ENCODE measurements at regions not wholly inside any gene's neighbourhood (a gene's known extent, or its start where the extent isn't known, plus 50 kb on each side); places are given as distances from the start of the nearest gene placed in this dataset.
A peak's percentile ranks its signal among the peaks of the same experiment; 100 is the strongest.

DNA sequence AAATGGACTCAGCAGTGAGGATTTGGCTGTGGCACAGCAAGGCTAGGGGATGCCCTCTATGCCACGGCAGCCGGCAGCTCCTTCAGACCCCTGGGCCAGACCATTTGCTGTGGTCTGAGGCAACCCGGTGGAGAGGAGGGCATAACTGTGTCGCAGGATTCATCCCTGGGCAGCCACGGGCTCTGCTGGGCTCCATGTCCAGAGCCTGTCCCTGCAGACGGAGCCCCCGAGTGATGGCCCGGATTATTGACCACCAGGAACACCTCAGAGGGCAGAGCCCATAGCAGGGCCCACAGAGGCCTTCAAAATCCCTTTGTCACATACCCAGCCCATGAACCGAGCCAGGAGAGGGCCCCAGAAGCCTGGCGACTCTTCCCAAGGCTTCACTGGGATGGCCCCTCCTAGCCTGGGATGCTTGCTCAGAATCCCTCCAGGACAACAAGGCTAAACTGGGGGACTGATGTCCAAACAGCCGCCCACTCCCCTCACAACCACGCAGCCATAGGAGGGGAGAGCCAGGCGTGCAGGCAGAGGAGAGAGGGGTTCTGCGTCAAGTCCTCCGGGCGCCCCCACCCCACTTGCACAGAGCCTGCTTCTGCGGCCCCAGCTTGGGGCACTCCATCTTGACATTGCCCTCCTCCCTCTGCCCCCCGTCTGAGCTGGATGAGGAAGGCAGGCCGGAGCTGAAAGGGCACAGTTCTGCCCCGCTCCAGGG lies 68.2 kb upstream of the AFDN start:
- no peak for DNase-seq

DNA sequence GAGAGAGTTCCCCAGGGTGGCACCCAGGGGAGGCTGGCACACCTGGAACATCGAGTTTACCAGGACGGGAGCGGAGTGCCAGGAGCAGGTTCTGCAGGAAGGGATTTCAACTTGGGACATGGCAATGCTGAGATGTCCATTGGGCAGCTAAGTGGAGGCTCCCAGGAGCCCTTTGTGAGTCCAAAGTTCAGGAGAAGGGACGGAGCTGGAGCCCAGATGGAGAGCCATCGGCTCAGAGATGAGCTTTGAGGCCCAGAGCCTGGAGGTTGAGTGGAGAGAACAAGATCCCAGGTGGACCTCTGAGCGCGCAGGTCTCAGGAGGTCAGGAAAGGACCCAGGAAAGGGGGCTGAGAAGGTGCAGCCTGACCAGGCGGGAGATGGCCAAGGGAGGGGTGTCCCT lies 67.5 kb upstream of the AFDN start:
- DNase-seq: no peak

GRCh38 chr6:167759912-167760311 lies 66.8 kb upstream of the AFDN start:
- no peak for DNase-seq

DNA sequence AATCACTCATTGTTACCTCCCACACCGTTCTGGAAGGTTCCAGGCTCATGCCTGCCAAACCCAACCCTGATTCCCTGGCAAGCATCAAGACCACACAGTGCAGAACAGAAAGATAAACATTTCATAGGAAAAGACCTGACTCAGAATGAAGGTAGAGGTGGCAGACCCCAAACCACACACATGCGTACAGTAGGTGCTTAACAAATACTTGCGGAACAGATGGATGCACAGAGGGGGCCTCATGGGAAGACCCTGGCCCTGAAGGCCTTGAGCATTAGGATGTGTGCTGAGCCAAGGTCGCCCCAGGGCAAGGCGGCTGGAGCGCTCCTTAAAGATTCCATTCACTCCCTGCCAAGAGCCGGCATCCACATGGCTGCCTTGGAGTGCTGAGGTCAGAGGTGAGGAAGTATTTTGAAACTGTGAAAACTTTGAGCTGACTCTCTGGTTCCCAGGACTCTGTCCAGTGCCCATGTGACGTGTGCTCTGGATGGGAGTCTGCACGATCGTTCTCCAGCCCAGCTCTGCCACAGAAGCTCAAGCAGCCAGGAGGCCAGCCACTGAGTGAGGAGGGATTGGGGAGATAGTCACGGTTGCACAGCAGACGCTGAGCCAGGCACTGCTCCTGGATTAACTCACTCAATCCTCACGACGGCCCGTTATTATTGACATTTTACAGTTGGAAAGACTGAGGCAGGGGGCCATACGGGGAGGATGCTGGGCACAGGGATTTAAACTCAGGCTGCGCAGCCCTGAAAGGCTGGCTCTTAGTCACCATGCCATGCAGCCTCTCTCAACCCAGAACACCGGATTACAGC lies 65.5 kb upstream of the AFDN start:
- DNase-seq: no peak

GRCh38 chr6:167761794-167762258 lies 64.9 kb upstream of the AFDN start:
- DNase-seq: peak; percentile 55

DNA sequence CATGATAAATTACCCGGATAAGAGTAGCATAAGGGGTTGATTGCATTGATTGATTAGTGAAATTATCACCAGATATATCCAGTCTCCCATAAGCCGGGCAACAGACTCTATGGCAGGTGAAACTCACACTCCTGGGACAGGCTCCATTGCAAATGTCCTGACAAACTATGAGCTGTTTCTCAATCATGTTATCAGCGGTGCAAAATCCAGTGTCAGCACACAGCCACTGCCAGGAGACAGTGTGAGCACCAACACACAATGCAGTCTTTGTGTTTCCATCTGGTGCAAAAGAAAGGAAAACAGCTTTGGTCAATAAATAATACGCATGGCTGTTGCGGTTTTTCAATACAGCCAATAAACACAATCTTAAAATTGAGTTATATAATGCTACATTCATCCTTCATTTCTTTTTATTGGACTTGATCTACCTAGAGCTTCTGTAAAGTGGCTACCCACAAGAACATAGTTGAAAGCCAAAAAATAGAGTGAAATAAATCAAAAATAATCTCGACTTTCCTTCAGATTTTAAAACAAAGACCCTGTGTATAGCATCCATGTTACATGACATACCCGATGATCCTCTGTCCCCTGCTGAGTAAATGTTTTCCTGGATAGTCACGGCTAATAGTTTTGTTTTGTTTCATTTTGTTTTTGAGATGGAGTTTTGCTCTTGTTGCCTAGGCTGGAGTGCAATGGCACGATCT lies 64.3 kb upstream of the AFDN start:
- no peak for DNase-seq

GRCh38 chr6:167763056-167763944 lies 63.4 kb upstream of the AFDN start:
- no peak for DNase-seq

- DNase-seq: no peak
Measured at GRCh38 chr6:167764215-167764614, 62.5 kb upstream of the AFDN start.

- no peak for DNase-seq
Measured at GRCh38 chr6:167764713-167765479, 61.8 kb upstream of the AFDN start.

- no peak for DNase-seq
Measured at GRCh38 chr6:167766986-167767714, 59.6 kb upstream of the AFDN start.

DNA sequence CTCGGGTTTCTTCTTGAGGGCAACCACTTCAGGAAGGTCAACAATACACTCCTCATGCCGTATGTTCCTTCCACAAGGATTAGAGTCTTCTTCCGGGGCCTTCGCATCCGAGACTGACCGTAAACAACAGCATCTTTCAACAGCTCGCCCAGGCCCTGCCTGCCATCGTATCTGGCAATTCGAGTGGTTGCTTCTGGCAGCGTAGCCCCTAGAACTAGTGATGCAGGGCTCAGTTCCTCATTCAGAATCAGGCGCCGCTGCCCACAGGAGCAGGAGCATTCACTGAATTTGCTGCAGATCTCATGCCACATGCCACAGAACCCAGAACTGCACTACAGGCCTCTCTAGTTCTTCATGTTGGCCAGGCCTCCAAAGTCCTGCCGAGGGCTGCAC lies 59.0 kb upstream of the AFDN start:
- no peak for DNase-seq

DNA sequence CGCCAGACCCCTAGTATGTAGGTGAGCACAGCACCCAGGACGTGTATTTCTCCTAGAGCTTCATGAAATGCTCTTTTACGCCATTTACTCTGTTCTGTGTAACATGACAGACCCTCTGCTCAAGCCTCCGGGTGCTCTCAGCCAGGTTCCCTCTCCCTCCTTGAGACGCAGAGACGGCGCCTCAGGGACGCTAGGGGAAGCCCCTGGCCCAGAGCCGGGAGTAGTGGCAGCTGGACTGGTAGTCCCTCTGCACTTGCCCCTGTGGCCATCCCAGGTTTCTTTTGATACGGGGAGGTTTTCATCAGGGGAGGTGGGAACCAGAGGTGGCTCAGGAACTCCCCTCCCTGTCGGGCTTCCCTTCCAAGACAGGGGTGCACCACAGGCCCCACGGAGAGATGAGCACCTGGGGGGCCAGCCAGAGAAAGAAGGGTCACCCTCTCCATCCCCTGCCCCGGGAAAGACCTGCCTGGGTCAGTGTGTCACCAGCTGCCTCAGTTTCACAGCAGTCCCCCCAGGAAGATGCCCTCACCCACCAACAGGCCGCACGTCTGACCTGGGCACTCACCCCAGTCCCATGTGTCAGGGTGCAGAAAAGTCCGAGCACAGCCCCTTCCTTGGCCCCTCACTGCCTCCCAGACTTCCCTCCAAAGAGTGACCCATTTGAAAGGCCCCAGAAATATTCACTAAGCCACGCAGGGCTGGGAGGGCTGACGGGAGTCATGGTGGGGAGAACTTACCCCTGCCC lies 58.1 kb upstream of the AFDN start:
- no peak for DNase-seq

DNA sequence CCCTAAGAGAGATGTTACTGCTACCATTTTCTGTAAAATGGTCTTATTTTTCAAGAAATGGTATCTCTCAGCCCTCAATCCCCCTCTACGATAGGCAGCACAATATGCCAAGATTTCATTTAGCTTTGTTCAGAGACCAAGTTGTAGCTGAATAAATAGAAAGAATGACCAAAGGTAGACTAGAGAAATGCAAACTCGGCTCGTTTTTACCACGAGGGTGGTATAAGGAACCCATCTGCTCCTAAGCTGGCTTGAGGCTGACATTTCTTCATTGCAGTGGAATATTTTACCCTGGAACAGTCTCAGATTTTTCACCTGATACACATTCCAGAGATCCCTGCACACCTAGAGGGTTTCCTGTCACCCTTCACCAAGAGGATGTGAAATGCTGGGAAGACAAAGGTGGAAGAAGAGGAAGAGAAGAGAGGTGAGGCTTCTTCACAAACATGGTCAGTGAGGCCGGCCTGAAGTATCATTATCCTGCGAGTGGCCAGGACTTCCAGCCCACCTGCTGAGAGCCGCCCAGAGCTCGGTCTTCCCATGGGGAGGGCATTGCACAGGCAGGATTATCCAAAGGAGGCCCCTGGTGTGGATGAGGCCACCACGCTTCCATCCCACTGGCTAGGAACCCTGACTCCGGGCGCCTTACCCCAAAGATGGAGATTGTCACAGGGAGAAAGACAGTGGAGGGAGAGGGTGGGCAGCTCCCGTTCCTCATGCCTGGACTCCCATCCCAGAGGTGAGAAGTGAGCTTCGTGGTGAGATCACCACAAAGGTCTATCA lies 57.1 kb upstream of the AFDN start:
- no peak for DNase-seq

GRCh38 chr6:167770291-167770955 lies 56.3 kb upstream of the AFDN start:
- no peak for DNase-seq

DNA sequence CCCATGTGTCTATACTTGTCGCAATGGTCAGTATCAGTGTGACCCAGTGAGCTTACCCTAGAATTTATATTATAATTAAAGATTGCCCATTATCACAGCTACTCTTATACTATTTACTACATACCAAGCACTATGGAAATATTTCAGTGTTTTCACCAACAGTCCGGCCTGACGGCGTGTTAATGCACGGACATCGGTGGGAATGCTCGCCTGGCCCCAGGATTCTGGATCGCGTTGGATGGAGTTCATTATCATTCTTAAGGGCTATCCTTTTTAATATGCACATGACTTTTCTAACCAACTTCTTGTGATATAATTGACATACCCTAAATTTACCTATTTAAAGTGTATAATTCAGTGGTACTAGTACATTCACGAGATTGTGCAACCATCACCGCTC lies 51.8 kb upstream of the AFDN start:
- no peak for DNase-seq

DNA sequence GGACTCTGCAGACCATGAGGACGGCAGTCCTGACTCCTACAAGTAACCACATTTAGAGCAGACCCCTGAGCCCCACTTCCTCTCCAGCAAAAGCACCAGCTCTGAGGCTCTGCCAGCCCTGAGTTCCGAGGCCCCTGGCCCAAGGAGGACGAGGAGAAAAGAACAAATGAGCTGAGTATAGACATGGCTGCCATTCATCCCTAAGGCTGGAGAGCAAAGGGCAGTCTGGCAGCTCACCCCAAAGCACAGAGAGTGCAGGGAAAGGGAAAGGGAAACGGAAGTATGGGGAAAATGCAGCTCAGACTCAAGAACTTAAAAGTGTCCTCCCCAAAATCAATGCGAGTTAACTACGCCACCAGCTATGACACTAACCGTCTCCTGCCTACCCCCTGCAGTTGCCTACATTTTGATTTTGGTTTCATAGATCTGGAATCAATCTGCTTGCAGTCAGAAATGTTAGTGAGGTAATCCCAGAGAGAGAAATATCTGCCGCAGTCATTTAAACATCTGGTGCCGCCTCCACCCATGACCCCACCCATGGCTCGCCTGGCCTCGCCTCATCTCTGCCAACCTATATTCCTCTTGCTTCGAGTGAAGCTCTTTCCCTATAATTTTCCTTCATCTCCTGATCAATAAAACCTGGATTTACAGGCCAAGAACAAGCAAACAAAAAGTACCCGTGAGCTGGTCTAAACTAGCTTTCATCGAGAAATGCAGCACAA lies 49.6 kb upstream of the AFDN start:
- DNase-seq: no peak
